NCI-H1105 treated with DMSO at 0.1 percent for 48 hours (cell line): ENCODE measurements at regions not wholly inside any gene's neighbourhood (a gene's known extent, or its start where the extent isn't known, plus 50 kb on each side); places are given as distances from the start of the nearest gene placed in this dataset.

Experiments
- DNase-seq: peaks from one replicate; lab custom pipeline; 2025; lab: John Stamatoyannopoulos, UW

DNA sequence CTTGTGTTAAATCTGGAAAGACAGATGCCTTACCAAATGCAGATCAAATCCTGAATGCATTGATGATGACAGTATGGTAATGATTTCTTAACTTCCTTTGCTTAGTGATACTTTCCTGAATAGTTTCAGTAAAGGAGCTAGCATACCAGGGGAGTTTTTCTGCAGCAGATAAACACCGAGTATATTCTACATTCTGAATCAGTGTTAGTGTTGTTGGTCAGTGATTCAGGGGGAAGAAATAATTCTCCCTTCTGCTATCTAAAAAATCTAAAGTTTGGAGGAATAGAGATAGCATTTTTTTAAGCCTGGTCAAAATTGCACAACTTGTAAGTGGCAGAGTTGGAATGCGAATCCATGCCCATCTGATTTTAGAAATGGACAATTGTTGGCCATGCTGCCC is 512.2 kb upstream of the MARCKS start:
- DNase-seq, result no peak

DNA sequence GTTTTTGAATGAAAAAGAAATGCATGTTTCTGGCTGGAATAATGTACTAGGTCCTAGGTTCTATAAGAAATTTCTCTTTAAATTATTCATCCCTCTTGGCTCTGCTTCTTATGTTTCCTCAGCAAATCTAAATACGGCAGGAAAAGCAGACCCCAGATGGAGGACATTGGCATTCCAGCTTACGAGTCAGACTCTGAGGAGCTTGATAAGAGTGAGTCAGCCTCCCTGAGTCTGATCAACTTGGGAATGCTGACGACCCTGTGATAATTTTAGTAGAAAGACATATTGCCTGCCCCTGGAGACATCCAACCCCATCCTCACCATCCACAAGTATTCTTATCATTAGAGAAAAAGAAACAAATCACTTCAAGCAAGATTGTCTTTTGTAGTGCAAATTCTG is 509.7 kb upstream of the MARCKS start:
- no peak for DNase-seq

DNA sequence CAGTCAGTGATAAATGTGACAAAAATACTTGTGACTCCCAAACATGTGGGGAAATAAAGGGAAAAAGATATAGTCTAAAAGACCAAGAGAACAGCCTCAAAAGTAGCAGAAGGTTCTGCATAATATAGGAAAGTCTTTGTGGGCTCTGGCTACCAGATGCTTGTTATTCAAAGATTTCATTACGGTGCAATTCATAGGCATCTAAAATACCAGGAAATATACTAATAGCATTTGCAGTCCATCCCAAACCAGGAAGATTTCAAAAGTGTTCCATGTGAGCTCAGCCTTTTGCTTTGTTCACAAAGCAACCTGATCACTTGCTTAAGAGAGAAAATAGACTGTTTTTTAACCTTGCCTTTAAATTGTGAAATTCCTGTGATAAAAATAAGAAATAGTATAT is 506.7 kb upstream of the MARCKS start:
- DNase-seq, result no peak

DNA sequence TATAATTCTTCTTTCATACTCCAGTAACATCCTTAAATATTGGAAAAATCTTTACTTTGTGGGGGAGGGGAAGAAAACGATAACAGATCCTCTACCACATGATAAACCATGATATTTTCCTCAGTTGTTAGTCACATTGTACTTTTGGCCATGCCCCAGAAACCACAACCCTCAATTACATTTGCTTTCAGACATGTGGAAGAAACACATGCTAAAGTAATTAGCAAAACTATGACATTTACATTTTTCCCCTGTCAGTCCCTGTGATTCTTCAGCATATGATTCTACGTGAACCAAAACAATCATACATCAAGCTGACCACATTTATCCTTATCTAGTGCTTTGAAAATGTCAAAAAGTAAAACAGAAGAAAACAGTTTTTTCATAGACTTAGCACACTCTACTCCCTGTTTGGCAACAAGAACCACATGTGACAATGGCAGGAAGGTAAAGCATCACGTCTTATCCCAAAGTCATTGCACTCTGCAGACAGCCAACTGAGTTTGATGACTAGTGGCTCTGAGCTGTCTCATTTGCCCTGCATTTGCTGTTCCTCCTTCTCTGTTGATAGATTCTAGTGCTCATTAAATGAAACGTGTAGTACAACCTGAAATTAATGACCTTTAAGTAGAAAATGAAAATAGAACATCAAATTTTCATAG is 505.8 kb upstream of the MARCKS start:
- no peak for DNase-seq

DNA sequence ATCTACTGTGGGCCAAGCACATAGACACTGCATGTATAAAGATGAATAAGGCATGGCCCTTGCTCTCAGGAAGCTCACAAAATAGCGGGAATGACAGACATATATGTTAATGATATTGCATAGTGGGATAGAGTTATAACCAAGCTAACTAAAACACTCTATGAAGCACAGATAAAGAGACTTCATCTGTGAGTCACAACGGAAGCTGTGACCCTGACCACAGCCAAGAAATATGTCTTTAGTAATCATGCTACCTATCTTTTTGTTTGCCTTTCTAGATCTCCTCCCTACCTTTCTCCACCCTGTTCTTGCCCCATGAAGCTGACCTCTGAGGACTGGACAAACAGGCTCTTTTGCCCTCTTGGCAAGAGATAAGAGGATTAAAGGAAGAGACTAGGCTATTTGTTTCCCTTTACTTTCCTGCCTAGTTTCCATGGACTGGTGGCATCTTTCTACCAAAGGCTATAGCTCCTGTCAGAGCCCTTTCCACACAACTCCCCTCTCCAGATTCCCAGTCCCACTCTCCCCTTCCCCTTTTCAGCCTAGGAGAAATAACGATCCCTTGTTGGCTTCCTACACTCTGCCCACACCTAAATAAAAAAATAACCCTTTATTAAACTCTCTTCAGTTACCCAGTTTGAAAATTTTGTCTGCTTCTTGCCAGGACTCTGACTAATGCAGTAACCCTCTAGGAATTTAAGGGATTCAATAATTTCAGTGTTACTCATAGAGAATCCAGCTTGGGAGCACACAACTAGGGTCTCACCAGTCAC is 504.9 kb upstream of the MARCKS start:
- no peak for DNase-seq

DNA sequence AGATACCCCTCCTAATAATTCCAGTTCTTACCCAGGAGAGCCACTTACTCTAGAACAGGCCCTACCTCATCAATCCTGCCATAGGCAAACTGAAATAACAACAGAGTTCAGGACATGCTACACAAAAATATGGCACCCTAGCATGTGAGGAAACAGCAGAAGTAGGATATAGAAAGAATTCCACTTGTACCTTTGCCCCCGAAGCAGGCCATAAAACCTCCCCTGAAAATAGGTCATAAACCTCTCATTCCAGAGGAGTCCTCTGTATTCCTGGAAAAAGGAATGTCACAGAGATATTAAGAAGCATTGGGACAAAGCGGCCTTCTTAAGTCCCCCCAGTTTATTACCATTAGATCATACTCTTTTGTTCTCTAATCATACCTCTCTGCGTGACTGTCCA is 504.3 kb upstream of the MARCKS start:
- DNase-seq, result no peak

DNA sequence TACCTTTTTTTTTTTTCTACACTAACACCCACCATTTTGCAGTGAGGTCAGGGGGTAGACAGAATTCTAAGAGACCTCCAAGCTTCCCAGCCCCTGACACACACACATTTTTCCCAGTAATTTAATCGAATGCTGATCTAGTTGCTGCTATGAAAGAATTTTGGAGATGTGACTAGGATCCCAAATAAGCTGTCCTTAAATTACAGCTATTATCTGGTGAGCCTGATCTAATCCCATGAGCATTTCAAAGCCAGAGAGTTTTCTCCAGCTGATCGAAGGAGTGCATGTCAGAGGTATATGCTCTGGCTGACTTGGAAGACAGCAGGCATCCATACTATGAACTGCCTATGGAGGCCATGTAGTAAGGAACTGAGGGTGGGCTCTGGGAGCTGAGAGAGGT is 503.8 kb upstream of the MARCKS start:
- DNase-seq, result no peak

DNA sequence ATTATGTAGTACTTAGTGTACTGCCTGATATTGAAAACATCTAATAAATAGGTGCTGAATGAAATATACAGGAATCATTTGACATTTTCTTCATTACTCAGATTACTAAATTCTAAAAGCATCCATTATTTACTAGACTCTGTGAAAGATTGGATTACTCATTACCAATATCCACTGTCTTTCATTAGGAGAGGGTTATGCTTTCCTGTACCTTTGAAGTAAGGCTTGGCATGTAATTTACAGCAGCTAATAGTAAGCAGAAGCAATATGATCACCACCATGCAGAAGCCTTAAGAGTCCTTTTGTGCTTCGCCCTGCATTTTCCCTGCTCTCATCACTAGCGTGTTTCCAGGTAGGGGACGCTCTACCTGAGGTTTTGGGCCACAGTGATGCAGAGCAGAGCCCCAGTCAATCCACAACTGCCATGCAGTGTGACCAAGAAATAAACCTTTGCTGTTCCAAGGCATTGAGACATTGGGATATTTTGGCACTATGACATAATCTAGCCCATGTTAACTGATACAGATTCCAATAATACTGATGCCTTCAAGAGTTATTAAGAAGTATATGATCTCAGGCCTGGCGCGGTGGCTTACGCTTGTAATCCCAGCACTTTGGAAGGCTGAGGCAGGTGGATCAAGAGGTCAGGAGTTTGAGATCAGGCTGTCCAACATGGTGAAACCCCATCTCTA is 502.8 kb upstream of the MARCKS start:
- no peak for DNase-seq

DNA sequence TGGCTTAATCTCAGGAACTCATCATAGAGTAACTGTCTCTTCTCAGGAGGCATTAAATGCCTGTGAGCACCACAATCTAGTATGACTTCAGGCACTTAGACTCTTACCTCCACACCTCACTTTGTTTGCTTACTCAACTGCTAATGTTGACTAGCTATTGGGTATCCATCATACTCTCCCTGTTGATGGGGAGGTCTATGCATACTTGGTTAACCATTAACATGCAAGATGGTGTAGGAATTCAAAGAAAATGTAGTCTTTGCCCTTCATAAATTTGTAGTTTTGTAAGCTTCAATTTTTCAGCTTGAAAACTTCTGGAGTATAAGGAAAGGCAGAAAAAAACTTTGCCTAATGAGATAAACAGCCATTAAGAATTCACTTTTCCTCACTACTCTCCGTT is 501.0 kb upstream of the MARCKS start:
- DNase-seq, result no peak

DNA sequence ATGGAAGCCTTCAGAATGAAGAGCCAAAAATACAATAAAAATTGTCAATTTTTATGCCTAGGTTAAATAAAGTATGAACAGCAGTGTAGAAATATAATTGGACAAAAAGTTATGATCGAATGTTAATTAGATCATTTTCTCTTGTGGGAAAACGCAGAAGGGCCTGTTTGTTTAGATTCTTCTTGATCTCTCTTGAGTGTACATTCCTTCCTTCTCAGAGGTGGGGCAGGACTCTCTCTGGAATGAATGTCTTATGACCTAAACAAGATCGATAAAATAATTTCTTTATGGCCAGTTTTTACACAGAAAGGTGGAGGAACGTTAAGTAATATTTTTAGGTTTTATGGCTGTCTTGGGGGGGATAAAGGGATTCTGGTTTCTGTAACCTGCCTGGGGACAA is 500.1 kb upstream of the MARCKS start:
- DNase-seq, result no peak

DNA sequence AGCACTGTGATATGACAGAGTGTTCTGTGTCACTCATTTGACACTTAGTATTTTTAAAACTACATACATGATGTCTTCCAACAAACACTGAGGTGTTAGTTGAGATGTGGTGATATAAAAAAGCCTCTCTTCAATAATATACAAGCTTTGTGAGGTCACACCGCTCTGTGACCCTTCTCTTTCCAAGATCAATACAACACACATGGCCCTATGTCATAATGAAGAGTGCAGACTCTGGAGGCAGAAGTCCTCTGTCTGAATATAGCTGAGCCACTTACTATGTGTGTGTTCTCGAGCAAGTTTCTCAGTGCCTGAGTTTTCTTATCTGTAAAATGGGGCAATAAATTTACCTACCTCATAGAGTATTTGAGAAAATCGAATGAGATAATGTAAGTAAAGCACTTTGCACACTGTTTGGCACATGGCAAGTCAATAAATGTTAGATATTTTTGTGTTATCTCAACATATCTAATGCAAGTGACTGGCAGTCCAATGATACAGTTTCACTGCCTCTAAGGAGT is 499.0 kb upstream of the MARCKS start:
- no peak for DNase-seq

DNA sequence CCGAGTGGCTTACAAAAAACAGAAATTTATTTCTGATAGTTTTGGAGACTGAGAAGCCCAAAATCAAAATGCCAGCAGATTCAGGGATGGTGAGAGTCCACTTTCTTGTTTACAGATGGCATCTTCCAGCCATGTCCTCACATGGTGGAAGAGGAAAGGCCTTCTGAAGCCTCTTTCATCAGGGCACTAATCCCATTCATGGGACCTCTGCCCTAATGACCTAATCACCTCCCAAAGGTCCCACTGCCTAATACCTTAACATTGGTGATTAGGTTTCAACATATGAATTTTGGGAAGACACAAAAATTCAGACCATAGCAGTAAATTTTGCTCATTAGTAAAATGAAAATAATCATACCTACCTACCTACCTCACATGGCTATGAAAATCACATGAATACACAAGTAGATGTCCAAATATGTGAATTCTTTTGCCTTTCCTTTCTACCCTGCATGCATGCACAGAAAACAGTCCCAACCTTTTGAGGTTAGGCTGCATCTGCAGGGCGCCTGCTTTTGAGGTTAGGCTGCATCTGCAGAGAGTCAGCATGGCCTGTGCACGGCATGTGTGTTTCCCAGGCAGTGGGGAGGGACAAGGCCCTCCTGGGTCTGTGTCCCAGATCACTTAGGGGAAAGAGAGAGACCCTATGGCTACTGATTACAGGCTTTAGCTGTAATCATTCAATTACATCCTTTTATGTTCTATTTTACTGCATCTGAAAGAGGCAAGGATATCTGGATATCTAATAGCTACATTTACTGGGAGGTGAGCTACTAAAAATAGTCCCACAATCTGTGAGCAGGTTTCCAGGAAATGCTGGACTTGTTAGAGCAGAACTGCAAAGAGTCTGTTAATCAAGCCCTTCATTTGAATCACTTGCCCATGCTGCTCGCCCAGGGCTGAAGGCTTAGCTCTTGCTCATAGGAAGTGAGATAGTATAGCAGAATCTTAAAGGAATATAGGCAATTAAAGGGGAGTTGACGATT is 497.7 kb upstream of the MARCKS start:
- no peak for DNase-seq

DNA sequence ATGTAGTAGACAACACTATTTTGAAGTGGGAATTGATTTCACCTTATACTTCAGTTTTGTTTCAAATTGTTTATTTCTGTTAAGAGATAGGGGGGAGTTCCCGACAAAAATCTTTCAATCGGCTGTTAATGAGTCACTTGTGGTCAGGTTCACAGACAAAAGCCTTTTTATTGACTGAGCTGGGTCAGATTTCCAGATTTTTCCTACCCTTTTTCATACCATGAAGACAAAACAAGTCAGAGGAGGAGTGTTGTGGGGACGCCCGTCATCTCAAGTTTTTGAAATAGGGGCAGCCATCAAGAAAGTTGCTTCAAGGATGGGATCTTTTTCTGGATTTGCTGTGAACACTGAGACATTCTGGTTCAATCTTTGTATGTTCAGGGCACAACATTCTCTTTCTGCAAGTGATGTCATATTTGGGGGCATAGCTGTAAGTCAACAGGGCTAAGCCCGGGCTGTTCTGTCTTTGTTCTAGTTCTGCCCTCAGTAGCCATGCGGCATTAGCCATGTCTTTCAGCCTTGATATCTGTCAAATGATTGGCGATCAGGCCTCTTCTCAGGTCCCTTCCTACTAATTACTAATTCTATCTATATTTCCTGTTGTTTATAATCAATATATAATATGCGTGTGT is 496.0 kb upstream of the MARCKS start:
- DNase-seq, result no peak

DNA sequence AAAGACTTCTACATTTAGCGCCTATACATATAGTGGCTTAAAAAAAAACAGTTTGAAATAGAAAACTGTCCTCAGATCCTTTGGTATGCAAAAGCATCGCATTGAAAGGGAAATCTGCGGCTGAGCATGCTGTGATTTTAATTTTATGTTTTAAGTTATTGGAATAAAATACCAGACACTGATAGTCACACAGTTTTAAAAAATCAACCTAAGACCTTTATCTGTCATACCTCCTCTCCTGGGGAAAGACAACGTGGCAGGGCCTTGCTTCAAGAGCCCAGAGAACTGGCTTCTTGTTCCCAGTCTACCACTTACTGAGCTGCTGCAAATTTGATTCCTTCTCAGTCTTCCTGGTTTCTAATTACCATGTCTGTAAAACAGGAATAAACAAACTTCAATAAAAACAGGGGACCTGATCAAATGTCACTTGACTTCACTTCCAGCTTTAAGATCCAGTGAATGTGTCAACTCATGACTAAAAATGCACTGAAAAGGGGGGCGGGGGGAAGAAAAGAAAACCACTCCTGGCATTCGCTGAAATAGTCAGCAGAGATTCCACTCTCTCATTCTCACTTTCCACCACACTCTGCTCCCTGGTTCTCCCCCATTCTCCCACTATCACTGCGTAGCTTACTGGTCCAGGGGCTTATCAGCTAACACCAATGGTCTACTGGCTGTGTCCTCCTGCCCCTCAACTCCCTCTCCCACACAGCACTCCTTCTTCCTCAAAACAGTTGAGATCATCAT is 494.7 kb upstream of the MARCKS start:
- DNase-seq, result no peak

DNA sequence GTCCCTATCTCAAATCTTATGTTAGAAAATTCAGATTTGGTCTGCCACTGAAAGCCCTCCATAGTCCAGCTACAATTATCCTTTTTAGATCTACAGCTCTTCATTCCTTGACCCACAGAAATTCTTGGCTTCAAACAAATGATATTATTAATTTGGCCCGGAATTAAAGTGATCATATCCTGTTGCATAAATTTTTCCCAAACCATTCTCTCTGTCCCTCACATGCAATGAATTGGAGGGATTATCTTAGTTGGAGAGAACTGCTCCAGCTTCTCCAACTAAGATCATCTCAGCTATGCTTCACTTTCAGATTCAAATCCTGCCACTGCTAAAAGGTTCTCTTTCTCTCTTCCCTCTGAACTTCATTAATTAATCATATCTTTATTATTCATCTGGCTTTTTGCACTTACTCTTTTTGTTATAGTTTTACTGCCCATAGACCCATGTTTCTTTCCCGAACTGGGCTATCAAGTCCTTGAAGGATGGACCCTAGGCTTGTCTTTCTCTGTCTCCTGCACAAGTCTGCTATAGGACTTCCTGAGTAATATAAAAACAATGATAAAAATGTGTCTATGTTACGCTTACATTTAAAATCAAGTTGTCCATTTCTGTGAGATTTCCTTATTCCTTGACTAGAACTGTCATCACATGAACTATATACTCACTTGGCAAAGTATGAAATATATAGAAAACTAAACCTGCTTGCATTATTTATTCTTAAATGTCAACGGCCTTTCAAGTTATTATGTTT is 493.9 kb upstream of the MARCKS start:
- DNase-seq, result no peak

DNA sequence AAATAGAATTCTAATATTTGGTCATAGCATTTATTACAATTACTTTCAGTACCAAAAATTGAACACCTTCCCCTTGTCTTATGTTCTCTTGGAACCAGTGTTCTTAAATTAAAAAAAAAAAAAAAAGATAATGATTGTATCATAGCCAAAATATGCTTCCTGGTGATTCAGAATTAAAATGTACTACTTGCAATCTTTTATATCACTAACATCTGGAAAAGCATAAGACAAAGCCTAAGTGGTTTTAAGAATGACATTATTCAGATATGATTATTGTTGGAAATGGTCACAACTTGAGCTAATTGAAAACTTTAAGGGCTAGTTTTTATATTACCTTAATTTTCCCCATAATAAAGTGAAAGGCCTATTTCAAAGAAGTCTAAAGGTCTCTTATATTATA is 493.3 kb upstream of the MARCKS start:
- no peak for DNase-seq

DNA sequence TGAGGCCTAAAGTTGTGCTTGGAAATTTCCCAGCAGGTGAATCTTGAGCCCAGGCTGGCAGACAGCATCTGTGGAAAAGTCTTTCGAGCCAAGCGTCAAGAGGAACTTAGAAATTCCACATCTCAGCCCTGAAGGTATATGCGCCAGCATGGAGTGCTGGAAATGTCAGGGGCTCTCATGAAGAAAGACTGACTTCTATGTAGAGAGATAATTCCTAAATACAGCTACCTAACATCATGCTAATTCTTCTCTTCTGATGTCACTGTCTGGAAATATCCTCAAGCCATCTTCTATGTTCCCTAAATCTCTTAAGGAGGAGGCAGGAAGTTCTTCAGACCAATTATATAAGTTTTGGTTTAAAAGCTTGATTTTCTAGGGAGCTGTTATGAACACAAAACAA is 492.4 kb upstream of the MARCKS start:
- DNase-seq, result no peak

DNA sequence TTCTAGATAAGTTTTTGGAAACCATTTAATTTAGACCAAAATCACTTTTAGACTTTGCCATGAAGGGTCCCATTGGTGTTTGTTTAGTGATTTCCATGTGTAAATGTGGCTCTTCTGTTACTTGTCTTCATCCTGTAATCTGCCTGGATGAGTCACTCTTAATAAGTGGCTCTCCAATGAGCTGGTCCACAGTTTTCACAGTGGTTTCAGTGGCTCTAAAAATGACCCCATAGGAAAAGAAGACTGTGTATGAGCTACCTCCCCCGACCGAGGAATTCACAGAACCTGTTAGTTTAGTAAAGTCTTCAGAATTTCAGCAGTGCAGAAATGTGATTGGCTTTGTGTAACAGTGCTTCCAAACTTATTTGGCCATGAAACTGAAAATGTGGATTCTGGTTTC is 492.0 kb upstream of the MARCKS start:
- DNase-seq, result no peak

DNA sequence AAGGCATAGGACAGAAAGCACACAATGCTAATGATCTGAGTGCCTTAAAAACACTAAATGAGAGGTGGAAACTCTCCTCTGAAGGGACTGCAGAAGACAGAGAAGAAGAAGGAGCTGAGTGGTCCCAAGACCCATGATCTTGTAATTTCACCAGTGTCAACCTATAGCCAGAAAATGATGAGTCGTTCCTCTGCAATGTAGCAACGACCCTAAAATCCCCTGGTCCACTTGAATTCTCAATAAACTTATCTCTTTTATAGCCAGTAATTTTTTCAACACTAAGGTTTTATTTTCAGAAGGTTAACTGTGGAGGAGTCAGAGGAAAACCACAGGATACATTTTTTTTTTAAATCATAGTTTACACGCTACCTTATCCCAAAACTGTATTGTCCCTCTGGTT is 490.6 kb upstream of the MARCKS start:
- DNase-seq, result no peak
